WTC11 (cell line): ENCODE measurements at regions not wholly inside any gene's neighbourhood (a gene's known extent, or its start where the extent isn't known, plus 50 kb on each side); places are given as distances from the start of the nearest gene placed in this dataset.

ENCODE experiments used
- ATAC-seq: fragments of 200-7000 bp; cut with Tn5 transposase; 2 replicates; pipeline ENCODE4 v1.10.0; 2021; ENCODE audit warnings: mild to moderate bottlenecking, moderate library complexity
- CTCF ChIA-PET: fragments of 300-600 bp; sonication (Branson Sonifier 250); formaldehyde crosslinking; loops from one replicate; lab custom pipeline; 2021; ENCODE audit warnings: antibody characterized with exemption; lab: Charles Lee
- POLR2A ChIA-PET: fragments of 350-600 bp; sonication (Branson Sonifier 250); formaldehyde crosslinking; loops from one replicate; lab custom pipeline; 2021; ENCODE audit warnings: antibody characterized with exemption; lab: Charles Lee
- DNase-seq: peaks from one replicate; pipeline ENCODE4 v3.0.0; 2021; ENCODE audit warnings: low spot score
- H3K27ac Mint-ChIP-seq: 2 replicates; pipeline ENCODE4 v1.8.0; 2021; ENCODE audit warnings: mixed read lengths
- H3K27me3 Mint-ChIP-seq: 2 replicates; pipeline ENCODE4 v1.8.0; 2021; ENCODE audit warnings: low read depth, mild to moderate bottlenecking, moderate library complexity, mixed read lengths
- H3K36me3 Mint-ChIP-seq: 2 replicates; pipeline ENCODE4 v1.8.0; 2021; ENCODE audit warnings: mixed read lengths
- H3K4me1 Mint-ChIP-seq: 2 replicates; pipeline ENCODE4 v1.8.0; 2022; ENCODE audit warnings: mixed read lengths
- H3K4me3 Mint-ChIP-seq: 2 replicates; pipeline ENCODE4 v1.8.0; 2021; ENCODE audit warnings: mild to moderate bottlenecking, moderate library complexity, mixed read lengths
- H3K9me3 Mint-ChIP-seq: 2 replicates; pipeline ENCODE4 v1.8.0; 2021; ENCODE audit warnings: mixed read lengths
- AR ChIP-seq: fragments of 250-450 bp; sonication (Bioruptor Pico); IDR thresholded peaks from 2 replicates; pipeline ENCODE4 v1.9.0; 2021; ENCODE audit warnings: mild to moderate bottlenecking
- ATF3 ChIP-seq: sonication (generic); formaldehyde crosslinking; conservative IDR thresholded peaks from 2 replicates; pipeline ENCODE4 v1.8.1; 2022; ENCODE audit warnings: mild to moderate bottlenecking, missing genetic modification reagents
- CBFB ChIP-seq: sonication (generic); formaldehyde crosslinking; IDR thresholded peaks from 2 replicates; pipeline ENCODE4 v1.8.1; 2022; ENCODE audit warnings: mild to moderate bottlenecking, low read depth, missing genetic modification reagents
- EMX1 ChIP-seq: fragments of 250-450 bp; sonication (Bioruptor Pico); IDR thresholded peaks from 2 replicates; pipeline ENCODE4 v1.8.0; 2021; ENCODE audit warnings: mild to moderate bottlenecking
- ERG ChIP-seq: fragments of 250-450 bp; sonication (Bioruptor Pico); IDR thresholded peaks from 2 replicates; pipeline ENCODE4 v1.8.0; 2021; ENCODE audit warnings: mild to moderate bottlenecking
- FOXK1 ChIP-seq: sonication (generic); formaldehyde crosslinking; IDR thresholded peaks from 2 replicates; pipeline ENCODE4 v1.8.0; 2022; ENCODE audit warnings: mild to moderate bottlenecking, moderate library complexity, missing genetic modification reagents
- GABPB1 ChIP-seq: sonication (generic); formaldehyde crosslinking; IDR thresholded peaks from 2 replicates; pipeline ENCODE4 v1.8.1; 2023; ENCODE audit warnings: mild to moderate bottlenecking, missing genetic modification reagents
- JUN ChIP-seq: sonication (generic); formaldehyde crosslinking; IDR thresholded peaks from 2 replicates; pipeline ENCODE4 v1.8.0; 2023; ENCODE audit warnings: mild to moderate bottlenecking, missing genetic modification reagents
- RELA ChIP-seq: sonication (generic); formaldehyde crosslinking; IDR thresholded peaks from 2 replicates; pipeline ENCODE4 v1.8.1; 2022; ENCODE audit warnings: missing genetic modification reagents, mild to moderate bottlenecking, borderline replicate concordance
- SP1 ChIP-seq: sonication (generic); formaldehyde crosslinking; conservative IDR thresholded peaks from 2 replicates; pipeline ENCODE4 v1.8.1; 2022; ENCODE audit warnings: missing genetic modification reagents
- TEAD4 ChIP-seq: sonication (generic); formaldehyde crosslinking; IDR thresholded peaks from 2 replicates; pipeline ENCODE4 v1.8.0; 2022; ENCODE audit warnings: mild to moderate bottlenecking, missing genetic modification reagents
- ZBTB43 ChIP-seq: sonication (generic); formaldehyde crosslinking; IDR thresholded peaks from 2 replicates; pipeline ENCODE4 v1.8.1; 2023; ENCODE audit warnings: mild to moderate bottlenecking, missing genetic modification reagents
- ZMAT4 ChIP-seq: fragments of 250-450 bp; sonication (Bioruptor Pico); IDR thresholded peaks from 2 replicates; pipeline ENCODE4 v1.9.0; 2021; ENCODE audit warnings: mild to moderate bottlenecking
- ZNF232 ChIP-seq: sonication (generic); formaldehyde crosslinking; IDR thresholded peaks from 2 replicates; pipeline ENCODE4 v1.8.0; 2022; ENCODE audit warnings: mild to moderate bottlenecking, missing genetic modification reagents
- ZNF281 ChIP-seq: sonication (generic); formaldehyde crosslinking; IDR thresholded peaks from 2 replicates; pipeline ENCODE4 v1.8.0; 2023; ENCODE audit warnings: mild to moderate bottlenecking, missing genetic modification reagents
- ZNF512 ChIP-seq: sonication (generic); formaldehyde crosslinking; IDR thresholded peaks from 2 replicates; pipeline ENCODE4 v1.8.1; 2022; ENCODE audit warnings: missing genetic modification reagents, borderline replicate concordance
- ZSCAN18 ChIP-seq: fragments of 250-450 bp; sonication (Bioruptor Pico); IDR thresholded peaks from 2 replicates; pipeline ENCODE4 v2.1.2; 2022; ENCODE audit warnings: mild to moderate bottlenecking, moderate library complexity

GRCh38 chr12:74957231-74957630, 252.4 kb downstream of the KCNC2 start (continued):
- no peak for TF ChIP-seq ERG (CRISPR knock-in tag)
- no peak for TF ChIP-seq CBFB
- TF ChIP-seq JUN (CRISPR knock-in tag) = no peak
- no peak for TF ChIP-seq ZNF232
- no peak for TF ChIP-seq GABPB1 (CRISPR knock-in tag)
- TF ChIP-seq ZSCAN18 (CRISPR knock-in tag) = no peak

GRCh38 chr12:74957634-74958033, 252.0 kb downstream of the KCNC2 start:
- Mint-ChIP-seq H3K4me3 (no peak overlapping the region), H3K27ac (no peak overlapping the region), H3K36me3 (no peaks in the 10 kb centered on the region), H3K4me1 (no peaks in the 10 kb centered on the region), H3K9me3 (peaks cover 27% of the 10 kb centered on the region), H3K27me3 (no peaks in the 10 kb centered on the region)
- TF ChIP-seq AR (no peak), CBFB (no peak), EMX1 (CRISPR knock-in tag) (no peak), SP1 (CRISPR knock-in tag) (no peak), ZNF281 (CRISPR knock-in tag) (no peak), ZBTB43 (CRISPR knock-in tag) (no peak), ZMAT4 (CRISPR knock-in tag) (no peak), FOXK1 (no peak), ATF3 (no peak), TEAD4 (CRISPR knock-in tag) (no peak), RELA (CRISPR knock-in tag) (no peak), ZNF512 (no peak)
- ATAC-seq (no peak), DNase-seq (no peak)
- ChIA-PET CTCF (no interaction called here), POLR2A (no interaction called here)
